Muscle of back (tissue), 3 donors: ENCODE measurements at regions not wholly inside any gene's neighbourhood (a gene's known extent, or its start where the extent isn't known, plus 50 kb on each side); places are given as distances from the start of the nearest gene placed in this dataset.
"Not testable (repeated sequence)": the region's sequence is repeated elsewhere in the genome, so short reads cannot be mapped to it uniquely, and the experiment has no call there.

Experiments used
- DNase-seq, 3 donors: peaks; one replicate each; pipeline versions ENCODE4 v3.0.0 to v3.0.0-alpha.2; 2013

GRCh38 chr1:88293691-88294190, 390.3 kb upstream of the PKN2 start:
- no peak for DNase-seq

GRCh38 chr1:88296227-88296626, 387.8 kb upstream of the PKN2 start:
- DNase-seq, result no peak

- no peak for DNase-seq
Observed at GRCh38 chr1:88296642-88297041, 387.4 kb upstream of the PKN2 start.

- no peak for DNase-seq
Observed at GRCh38 chr1:88298506-88298905, 385.6 kb upstream of the PKN2 start.

GRCh38 chr1:88300752-88301263, 383.3 kb upstream of the PKN2 start:
- DNase-seq, result no peak

GRCh38 chr1:88302843-88303486, 381.1 kb upstream of the PKN2 start:
- DNase-seq, result peak; percentile 24 to 58 (median 35)

GRCh38 chr1:88311265-88311664, 372.8 kb upstream of the PKN2 start:
- DNase-seq, result no peak

GRCh38 chr1:88311907-88312306, 372.2 kb upstream of the PKN2 start:
- no peak for DNase-seq

GRCh38 chr1:88317396-88317795, 366.7 kb upstream of the PKN2 start:
- no peak for DNase-seq

- no peak for DNase-seq
Observed at GRCh38 chr1:88318740-88319139, 365.3 kb upstream of the PKN2 start.

GRCh38 chr1:88320291-88320690, 363.8 kb upstream of the PKN2 start:
- DNase-seq, result no peak

GRCh38 chr1:88321706-88322105, 362.4 kb upstream of the PKN2 start:
- peak in 1 of 3 donors; percentile 47 for DNase-seq

- DNase-seq, result peak in 1 of 3 donors; percentile 31
Observed at GRCh38 chr1:88324899-88325298, 359.2 kb upstream of the PKN2 start.

GRCh38 chr1:88327391-88328267, 356.4 kb upstream of the PKN2 start:
- DNase-seq, result peak in 2 of 3 donors; percentile 30 to 71

- DNase-seq, result no peak
Observed at GRCh38 chr1:88330201-88330600, 353.9 kb upstream of the PKN2 start.

GRCh38 chr1:88333086-88333695, 350.9 kb upstream of the PKN2 start:
- no peak for DNase-seq

- no peak for DNase-seq
Observed at GRCh38 chr1:88341447-88341846, 342.6 kb upstream of the PKN2 start.

GRCh38 chr1:88342081-88342480, 342.0 kb upstream of the PKN2 start:
- DNase-seq, result not testable (repeated sequence)

GRCh38 chr1:88350648-88351047, 333.4 kb upstream of the PKN2 start:
- no peak for DNase-seq

GRCh38 chr1:88351960-88352359, 332.1 kb upstream of the PKN2 start:
- no peak for DNase-seq

GRCh38 chr1:88354256-88354655, 329.8 kb upstream of the PKN2 start:
- no peak for DNase-seq

GRCh38 chr1:88357729-88358128, 326.3 kb upstream of the PKN2 start:
- no peak for DNase-seq
